ENCODE measurements at regions not wholly inside any gene's neighbourhood (a gene's known extent, or its start where the extent isn't known, plus 50 kb on each side); places are given as distances from the start of the nearest gene placed in this dataset.

GRCh38 chr14:41409806-41410205, 196.9 kb upstream of the LRFN5 start:
- no peak for DNase-seq (ENCODE audit: low read depth in 2 of 3, low spot score in 2 of 3)

- DNase-seq (ENCODE audit: low read depth in 2 of 3, low spot score in 2 of 3): no peak
Observed at GRCh38 chr14:41404126-41404525, 202.6 kb upstream of the LRFN5 start.

GRCh38 chr14:41403360-41403759, 203.3 kb upstream of the LRFN5 start:
- no peak for DNase-seq (ENCODE audit: low read depth in 2 of 3, low spot score in 2 of 3)

- no peak for DNase-seq (ENCODE audit: low read depth in 2 of 3, low spot score in 2 of 3)
Observed at GRCh38 chr14:41397926-41398325, 208.8 kb upstream of the LRFN5 start.

GRCh38 chr14:41393512-41393911, 213.2 kb upstream of the LRFN5 start:
- DNase-seq (ENCODE audit: low read depth in 2 of 3, low spot score in 2 of 3): no peak

GRCh38 chr14:41392226-41392625, 214.4 kb upstream of the LRFN5 start:
- no peak for DNase-seq (ENCODE audit: low read depth in 2 of 3, low spot score in 2 of 3)

- no peak for DNase-seq (ENCODE audit: low read depth in 2 of 3, low spot score in 2 of 3)
Observed at GRCh38 chr14:41389355-41389754, 217.3 kb upstream of the LRFN5 start.

- DNase-seq (ENCODE audit: low read depth in 2 of 3, low spot score in 2 of 3): no peak
Observed at GRCh38 chr14:41385797-41386196, 220.9 kb upstream of the LRFN5 start.

- no peak for DNase-seq (ENCODE audit: low read depth in 2 of 3, low spot score in 2 of 3)
Observed at GRCh38 chr14:41380017-41380416, 226.7 kb upstream of the LRFN5 start.

- no peak for DNase-seq (ENCODE audit: low read depth in 2 of 3, low spot score in 2 of 3)
Observed at GRCh38 chr14:41378526-41378925, 228.2 kb upstream of the LRFN5 start.

GRCh38 chr14:41377932-41378331, 228.7 kb upstream of the LRFN5 start:
- DNase-seq (ENCODE audit: low read depth in 2 of 3, low spot score in 2 of 3): no peak

GRCh38 chr14:41374092-41374491, 232.6 kb upstream of the LRFN5 start:
- DNase-seq (ENCODE audit: low read depth in 2 of 3, low spot score in 2 of 3): no peak

GRCh38 chr14:41362139-41362538, 244.5 kb upstream of the LRFN5 start:
- no peak for DNase-seq (ENCODE audit: low read depth in 2 of 3, low spot score in 2 of 3)

GRCh38 chr14:41360126-41360525, 246.6 kb upstream of the LRFN5 start:
- DNase-seq (ENCODE audit: low read depth in 2 of 3, low spot score in 2 of 3): no peak

- DNase-seq (ENCODE audit: low read depth in 2 of 3, low spot score in 2 of 3): no peak
Observed at GRCh38 chr14:41355866-41356265, 250.8 kb upstream of the LRFN5 start.

GRCh38 chr14:41350476-41350875, 256.2 kb upstream of the LRFN5 start:
- DNase-seq (ENCODE audit: low read depth in 2 of 3, low spot score in 2 of 3): no peak

- DNase-seq (ENCODE audit: low read depth in 2 of 3, low spot score in 2 of 3): no peak
Observed at GRCh38 chr14:41349289-41349910, 257.3 kb upstream of the LRFN5 start.

- no peak for DNase-seq (ENCODE audit: low read depth in 2 of 3, low spot score in 2 of 3)
Observed at GRCh38 chr14:41343857-41344256, 262.8 kb upstream of the LRFN5 start.

GRCh38 chr14:41313196-41313595, 293.5 kb upstream of the LRFN5 start:
- no peak for DNase-seq (ENCODE audit: low read depth in 2 of 3, low spot score in 2 of 3)

- DNase-seq (ENCODE audit: low read depth in 2 of 3, low spot score in 2 of 3): no peak
Observed at GRCh38 chr14:41303506-41303905, 303.2 kb upstream of the LRFN5 start.

- no peak for DNase-seq (ENCODE audit: low read depth in 2 of 3, low spot score in 2 of 3)
Observed at GRCh38 chr14:41302776-41303175, 303.9 kb upstream of the LRFN5 start.

GRCh38 chr14:41299924-41300323, 306.8 kb upstream of the LRFN5 start:
- DNase-seq (ENCODE audit: low read depth in 2 of 3, low spot score in 2 of 3): no peak

GRCh38 chr14:41298328-41298690, 308.4 kb upstream of the LRFN5 start:
- DNase-seq (ENCODE audit: low read depth in 2 of 3, low spot score in 2 of 3): no peak

Measured in hematopoietic multipotent progenitor cell (in vitro differentiated cells).